ENCODE measurements at regions not wholly inside any gene's neighbourhood (a gene's known extent, or its start where the extent isn't known, plus 50 kb on each side); places are given as distances from the start of the nearest gene placed in this dataset.

DNA sequence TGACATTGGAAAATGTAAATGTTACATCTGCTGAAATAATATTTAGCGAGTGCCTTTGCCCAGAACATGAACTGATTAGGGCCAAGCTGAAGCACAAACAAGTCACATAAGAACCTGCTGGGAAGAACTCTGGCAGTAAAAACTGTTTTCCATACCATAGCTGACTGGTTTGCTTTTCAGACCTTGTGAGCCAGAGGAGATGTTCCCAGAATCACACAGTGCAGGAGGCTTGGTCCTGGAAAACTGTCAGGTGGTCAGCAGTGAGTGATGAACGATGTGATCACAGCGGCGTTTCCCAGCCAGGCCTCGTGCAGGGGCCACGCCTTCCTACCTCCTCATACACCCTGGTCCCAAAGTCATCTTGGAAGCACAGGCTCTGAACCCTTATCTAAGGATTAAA, 164.2 kb upstream of the EEPD1 start:
- Histone ChIP-seq H4K91ac (ENCODE audit: low read depth, low read length, poor library complexity) (no peak overlapping the region), H2BK120ac (ENCODE audit: low read depth, low read length) (no peak overlapping the region), H2BK15ac (ENCODE audit: low read length) (no peak overlapping the region), H3K79me1 (ENCODE audit: low read depth, low read length) (no peaks in the 10 kb centered on the region), H2AFZ (ENCODE audit: low read length) (no peak overlapping the region), H3K4me2 (ENCODE audit: insufficient read depth, low read length, poor library complexity, severe bottlenecking) (no peak overlapping the region), H4K8ac (ENCODE audit: low read depth, low read length) (no peak overlapping the region), H2AK5ac (ENCODE audit: low read depth, low read length) (no peak overlapping the region), H3K4me1 (ENCODE audit: control insufficient read depth in 2 of 2, insufficient read depth in 1 of 2, low read depth in 1 of 2, low read length in 2 of 2) (peaks cover 0 to under 1% of the 10 kb centered on the region in 2 donors), H3K9ac (ENCODE audit: low read depth, low read length, poor library complexity) (no peak overlapping the region), H3K4ac (ENCODE audit: low read length) (no peak overlapping the region), H3K9me3 (replicated peaks in 1 of 2; ENCODE audit: control insufficient read depth in 2 of 2, insufficient read depth in 1 of 2, low read depth in 1 of 2, low read length in 2 of 2) (no peaks in the 10 kb centered on the region), H3K27ac (replicated peaks; ENCODE audit: low read length) (no peak overlapping the region), H2BK5ac (ENCODE audit: low read length) (no peak overlapping the region), H3K27me3 (ENCODE audit: control insufficient read depth in 3 of 3, insufficient read depth in 3 of 3, low read depth in 1 of 3, low read length in 3 of 3) (no peaks in the 10 kb centered on the region), H3K14ac (ENCODE audit: low read length) (no peak overlapping the region), H3K23ac (ENCODE audit: low read depth, low read length, poor library complexity) (no peak overlapping the region), H2BK12ac (ENCODE audit: low read length) (no peak overlapping the region), H3K36me3 (replicated peaks in 1 of 2; ENCODE audit: control insufficient read depth in 2 of 2, insufficient read depth in 2 of 2, low read length in 2 of 2) (no peaks in the 10 kb centered on the region), H3K18ac (ENCODE audit: low read length) (no peak overlapping the region), H3K4me3 (ENCODE audit: low read length in 2 of 2) (no peak overlapping the region)
- WGBS, 2 donors (ENCODE audit: extremely low coverage in 2 of 2, insufficient read length in 2 of 2, insufficient replicate concordance in 1 of 2) = no CpG with 5 or more reads among the region's 6 CpGs
- no peak for DNase-seq (ENCODE audit: low spot score)

DNA sequence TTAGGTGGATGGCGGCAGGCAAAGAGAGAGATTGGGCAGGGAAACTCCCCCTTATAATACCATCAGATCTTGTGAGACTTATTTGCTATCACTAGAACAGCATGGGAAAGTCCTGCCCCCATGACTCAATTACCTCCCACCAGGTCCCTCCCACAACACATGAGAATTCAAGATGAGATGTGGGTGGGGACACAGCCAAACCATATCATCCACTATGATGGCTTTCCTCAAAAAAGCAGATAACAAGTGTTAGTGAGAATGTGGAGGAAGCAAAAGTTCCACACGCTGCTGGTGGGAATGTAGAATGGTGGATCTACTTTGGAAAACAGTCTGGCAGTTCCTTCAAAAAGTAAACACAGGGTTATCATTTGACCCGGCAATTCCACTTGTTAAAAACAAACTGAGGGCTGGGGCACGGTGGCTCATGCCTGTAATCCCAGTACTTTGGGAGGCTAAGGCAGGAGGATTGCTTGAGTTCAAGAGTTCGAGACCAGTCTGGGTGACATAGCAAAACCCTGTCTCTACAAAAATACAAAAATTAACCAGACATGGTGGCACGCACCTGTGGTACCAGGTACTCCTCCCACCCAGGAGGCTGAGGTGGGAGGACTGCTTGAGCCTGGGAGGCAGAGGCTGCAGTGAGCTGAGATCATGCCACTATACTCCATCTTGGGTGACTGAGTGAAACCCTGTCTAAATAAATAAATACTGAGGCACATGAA, 161.4 kb upstream of the EEPD1 start:
- H2BK12ac ChIP-seq (ENCODE audit: low read length) = no peak overlapping the region
- no peak overlapping the region for H3K4me3 ChIP-seq (ENCODE audit: low read length in 2 of 2)
- H2AFZ ChIP-seq (ENCODE audit: low read length) = no peak overlapping the region
- no peak overlapping the region for H3K27ac ChIP-seq (replicated peaks; ENCODE audit: low read length)
- DNase-seq (ENCODE audit: low spot score) = no peak
- H2BK120ac ChIP-seq (ENCODE audit: low read depth, low read length) = no peak overlapping the region
- no peak overlapping the region for H3K23ac ChIP-seq (ENCODE audit: low read depth, low read length, poor library complexity)
- no peaks in the 10 kb centered on the region for H3K79me1 ChIP-seq (ENCODE audit: low read depth, low read length)
- H3K9me3 ChIP-seq (replicated peaks in 1 of 2; ENCODE audit: control insufficient read depth in 2 of 2, insufficient read depth in 1 of 2, low read depth in 1 of 2, low read length in 2 of 2) = no peaks in the 10 kb centered on the region
- H2BK5ac ChIP-seq (ENCODE audit: low read length) = no peak overlapping the region
- H3K14ac ChIP-seq (ENCODE audit: low read length) = no peak overlapping the region
- H4K8ac ChIP-seq (ENCODE audit: low read depth, low read length) = no peak overlapping the region
- no CpG with 5 or more reads among the region's 6 CpGs for WGBS, 2 donors (ENCODE audit: extremely low coverage in 2 of 2, insufficient read length in 2 of 2, insufficient replicate concordance in 1 of 2)
- no peak overlapping the region for H2AK5ac ChIP-seq (ENCODE audit: low read depth, low read length)
- H3K4me2 ChIP-seq (ENCODE audit: insufficient read depth, low read length, poor library complexity, severe bottlenecking) = no peak overlapping the region
- H3K4me1 ChIP-seq (ENCODE audit: control insufficient read depth in 2 of 2, insufficient read depth in 1 of 2, low read depth in 1 of 2, low read length in 2 of 2) = peaks cover 0 to 5% of the 10 kb centered on the region in 2 donors
- H2BK15ac ChIP-seq (ENCODE audit: low read length) = no peak overlapping the region
- H3K36me3 ChIP-seq (replicated peaks in 1 of 2; ENCODE audit: control insufficient read depth in 2 of 2, insufficient read depth in 2 of 2, low read length in 2 of 2) = no peaks in the 10 kb centered on the region
- H3K4ac ChIP-seq (ENCODE audit: low read length) = no peak overlapping the region
- H3K18ac ChIP-seq (ENCODE audit: low read length) = no peak overlapping the region
- no peaks in the 10 kb centered on the region for H3K27me3 ChIP-seq (ENCODE audit: control insufficient read depth in 3 of 3, insufficient read depth in 3 of 3, low read depth in 1 of 3, low read length in 3 of 3)
- H4K91ac ChIP-seq (ENCODE audit: low read depth, low read length, poor library complexity) = no peak overlapping the region
- no peak overlapping the region for H3K9ac ChIP-seq (ENCODE audit: low read depth, low read length, poor library complexity)

DNA sequence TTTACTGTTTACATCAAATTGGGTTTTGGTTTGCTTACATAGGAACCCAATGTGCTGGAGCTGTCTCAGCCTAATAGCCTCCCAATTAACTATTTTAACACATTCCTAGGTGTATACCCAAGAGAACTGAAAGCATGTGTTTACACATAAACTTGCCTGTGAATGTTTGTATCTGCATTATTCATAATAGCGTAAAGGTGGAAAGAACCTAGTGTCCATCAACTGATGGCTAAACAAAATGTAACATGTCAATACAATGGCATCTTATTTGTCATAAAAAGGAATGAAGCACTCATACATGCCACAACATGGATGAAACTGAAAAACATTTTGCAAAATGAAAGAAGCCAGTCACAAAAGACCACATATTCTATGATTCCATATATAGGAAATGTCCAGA, 160.6 kb upstream of the EEPD1 start:
- Histone ChIP-seq H2BK15ac (ENCODE audit: low read length) (no peak overlapping the region), H3K18ac (ENCODE audit: low read length) (no peak overlapping the region), H3K4ac (ENCODE audit: low read length) (no peak overlapping the region), H3K4me3 (ENCODE audit: low read length in 2 of 2) (no peak overlapping the region), H3K23ac (ENCODE audit: low read depth, low read length, poor library complexity) (no peak overlapping the region), H3K79me1 (ENCODE audit: low read depth, low read length) (no peaks in the 10 kb centered on the region), H2AFZ (ENCODE audit: low read length) (no peak overlapping the region), H2AK5ac (ENCODE audit: low read depth, low read length) (no peak overlapping the region), H3K27me3 (ENCODE audit: control insufficient read depth in 3 of 3, insufficient read depth in 3 of 3, low read depth in 1 of 3, low read length in 3 of 3) (no peaks in the 10 kb centered on the region), H2BK120ac (ENCODE audit: low read depth, low read length) (no peak overlapping the region), H2BK5ac (ENCODE audit: low read length) (no peak overlapping the region), H3K14ac (ENCODE audit: low read length) (no peak overlapping the region), H3K9ac (ENCODE audit: low read depth, low read length, poor library complexity) (no peak overlapping the region), H3K9me3 (replicated peaks in 1 of 2; ENCODE audit: control insufficient read depth in 2 of 2, insufficient read depth in 1 of 2, low read depth in 1 of 2, low read length in 2 of 2) (no peaks in the 10 kb centered on the region), H4K8ac (ENCODE audit: low read depth, low read length) (no peak overlapping the region), H3K4me1 (ENCODE audit: control insufficient read depth in 2 of 2, insufficient read depth in 1 of 2, low read depth in 1 of 2, low read length in 2 of 2) (peaks cover 0 to 5% of the 10 kb centered on the region in 2 donors), H3K27ac (replicated peaks; ENCODE audit: low read length) (no peak overlapping the region), H3K36me3 (replicated peaks in 1 of 2; ENCODE audit: control insufficient read depth in 2 of 2, insufficient read depth in 2 of 2, low read length in 2 of 2) (no peaks in the 10 kb centered on the region), H3K4me2 (ENCODE audit: insufficient read depth, low read length, poor library complexity, severe bottlenecking) (no peak overlapping the region), H4K91ac (ENCODE audit: low read depth, low read length, poor library complexity) (no peak overlapping the region), H2BK12ac (ENCODE audit: low read length) (no peak overlapping the region)
- WGBS, 2 donors (ENCODE audit: extremely low coverage in 2 of 2, insufficient read length in 2 of 2, insufficient replicate concordance in 1 of 2) = no CpG with 5 or more reads among the region's 1 CpG
- DNase-seq (ENCODE audit: low spot score) = no peak

DNA sequence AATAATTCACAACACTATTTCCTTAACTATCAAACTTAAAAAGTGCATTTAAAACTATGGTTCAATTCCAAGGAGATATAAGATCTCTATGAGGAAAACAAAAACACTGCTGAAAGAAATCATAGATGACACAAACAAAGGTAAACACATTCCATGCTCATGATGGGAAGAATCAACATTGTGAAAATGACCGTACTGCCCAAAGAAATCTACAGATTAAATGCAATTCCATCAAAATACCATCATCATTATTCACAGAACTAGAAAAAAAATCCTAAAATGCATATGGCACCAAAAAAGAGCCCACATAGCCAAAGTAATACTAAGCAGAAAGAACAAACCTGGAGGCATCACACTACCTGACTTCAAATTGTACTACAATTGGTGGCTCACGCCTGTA, 159.9 kb upstream of the EEPD1 start:
- Histone ChIP-seq H3K4me3 (ENCODE audit: low read length in 2 of 2) (no peak overlapping the region), H3K79me1 (ENCODE audit: low read depth, low read length) (no peaks in the 10 kb centered on the region), H3K9ac (ENCODE audit: low read depth, low read length, poor library complexity) (no peak overlapping the region), H2BK120ac (ENCODE audit: low read depth, low read length) (no peak overlapping the region), H2BK15ac (ENCODE audit: low read length) (no peak overlapping the region), H3K27me3 (ENCODE audit: control insufficient read depth in 3 of 3, insufficient read depth in 3 of 3, low read depth in 1 of 3, low read length in 3 of 3) (no peaks in the 10 kb centered on the region), H3K4me2 (ENCODE audit: insufficient read depth, low read length, poor library complexity, severe bottlenecking) (no peak overlapping the region), H2AFZ (ENCODE audit: low read length) (no peak overlapping the region), H2BK5ac (ENCODE audit: low read length) (no peak overlapping the region), H3K9me3 (replicated peaks in 1 of 2; ENCODE audit: control insufficient read depth in 2 of 2, insufficient read depth in 1 of 2, low read depth in 1 of 2, low read length in 2 of 2) (no peaks in the 10 kb centered on the region), H4K8ac (ENCODE audit: low read depth, low read length) (no peak overlapping the region), H3K4me1 (ENCODE audit: control insufficient read depth in 2 of 2, insufficient read depth in 1 of 2, low read depth in 1 of 2, low read length in 2 of 2) (peaks cover 0 to 5% of the 10 kb centered on the region in 2 donors), H3K27ac (replicated peaks; ENCODE audit: low read length) (no peak overlapping the region), H3K14ac (ENCODE audit: low read length) (no peak overlapping the region), H3K23ac (ENCODE audit: low read depth, low read length, poor library complexity) (no peak overlapping the region), H4K91ac (ENCODE audit: low read depth, low read length, poor library complexity) (no peak overlapping the region), H3K4ac (ENCODE audit: low read length) (no peak overlapping the region), H2BK12ac (ENCODE audit: low read length) (no peak overlapping the region), H2AK5ac (ENCODE audit: low read depth, low read length) (no peak overlapping the region), H3K18ac (ENCODE audit: low read length) (no peak overlapping the region), H3K36me3 (replicated peaks in 1 of 2; ENCODE audit: control insufficient read depth in 2 of 2, insufficient read depth in 2 of 2, low read length in 2 of 2) (no peaks in the 10 kb centered on the region)
- DNase-seq (ENCODE audit: low spot score) = no peak
- no CpG with 5 or more reads among the region's 2 CpGs for WGBS, 2 donors (ENCODE audit: extremely low coverage in 2 of 2, insufficient read length in 2 of 2, insufficient replicate concordance in 1 of 2)
